Astrocyte (in vitro differentiated cells and primary cell): ENCODE measurements at regions not wholly inside any gene's neighbourhood (a gene's known extent, or its start where the extent isn't known, plus 50 kb on each side); places are given as distances from the start of the nearest gene placed in this dataset.

Experiments
- DNase-seq: peaks from one replicate; pipeline ENCODE4 v3.0.0-alpha.2; 2010; ENCODE audit warnings: low read depth
- FAIRE-seq: peaks from 2 replicates; lab custom pipeline; 2011; peaks lifted over from hg19 to GRCh38; lab: Jason Lieb, UNC
- H2AFZ ChIP-seq: 2 replicates; pipeline ENCODE4 v1.6.0; 2012; ENCODE audit warnings: low read depth, low read length, inconsistent platforms
- H3K27ac ChIP-seq: 2 replicates; pipeline ENCODE4 v1.5.1; 2011; ENCODE audit warnings: low read depth, low read length, inconsistent platforms
- H3K27me3 ChIP-seq: 2 replicates; pipeline ENCODE4 v1.6.0; 2011; ENCODE audit warnings: low read length, inconsistent platforms; ENCODE audit not compliant: insufficient read depth
- H3K36me3 ChIP-seq: 2 replicates; pipeline ENCODE4 v1.5.1; 2011; ENCODE audit warnings: low read length, inconsistent platforms; ENCODE audit not compliant: insufficient read depth
- H3K4me1 ChIP-seq: 2 replicates; pipeline ENCODE4 v1.5.1; 2011; ENCODE audit warnings: low read length, inconsistent platforms; ENCODE audit not compliant: insufficient read depth
- H3K4me2 ChIP-seq: 2 replicates; pipeline ENCODE4 v1.6.0; 2012; ENCODE audit warnings: low read length, inconsistent platforms
- H3K4me3 ChIP-seq: 2 replicates; pipeline ENCODE4 v1.5.1; 2011; ENCODE audit warnings: low read depth, mild to moderate bottlenecking, low read length, inconsistent platforms; ENCODE audit not compliant: insufficient read depth
- H3K79me2 ChIP-seq: 2 replicates; pipeline ENCODE4 v1.6.0; 2012; ENCODE audit warnings: mild to moderate bottlenecking, low read length, inconsistent platforms; ENCODE audit not compliant: insufficient read depth
- H3K9ac ChIP-seq: 2 replicates; pipeline ENCODE4 v1.6.0; 2012; ENCODE audit warnings: mild to moderate bottlenecking, low read length, inconsistent platforms
- H3K9me3 ChIP-seq: 2 replicates; pipeline ENCODE4 v1.5.1; 2012; ENCODE audit warnings: low read depth, mild to moderate bottlenecking, low read length, inconsistent platforms; ENCODE audit not compliant: insufficient read depth
- H4K20me1 ChIP-seq: 2 replicates; pipeline ENCODE4 v1.6.0; 2012; ENCODE audit warnings: low read length, inconsistent platforms; ENCODE audit not compliant: insufficient read depth
- H3K27ac Mint-ChIP-seq: one replicate; pipeline ENCODE4 v1.8.0; 2021; ENCODE audit warnings: mild to moderate bottlenecking, mixed read lengths; ENCODE audit not compliant: unreplicated experiment
- H3K27me3 Mint-ChIP-seq: one replicate; pipeline ENCODE4 v1.8.0; 2021; ENCODE audit warnings: low read depth, mixed read lengths; ENCODE audit not compliant: unreplicated experiment
- H3K36me3 Mint-ChIP-seq: one replicate; pipeline ENCODE4 v1.8.0; 2021; ENCODE audit warnings: low read depth, mixed read lengths; ENCODE audit not compliant: unreplicated experiment
- H3K4me1 Mint-ChIP-seq: one replicate; pipeline ENCODE4 v1.8.0; 2021; ENCODE audit warnings: low read depth, mixed read lengths; ENCODE audit not compliant: unreplicated experiment
- H3K4me3 Mint-ChIP-seq: one replicate; pipeline ENCODE4 v1.8.0; 2021; ENCODE audit warnings: mild to moderate bottlenecking, moderate library complexity, mixed read lengths; ENCODE audit not compliant: unreplicated experiment
- H3K9me3 Mint-ChIP-seq: one replicate; pipeline ENCODE4 v1.8.0; 2021; ENCODE audit warnings: mild to moderate bottlenecking, mixed read lengths; ENCODE audit not compliant: unreplicated experiment
- EZH2 ChIP-seq: IDR thresholded peaks from 2 replicates; pipeline ENCODE4 v1.6.1; 2012; ENCODE audit warnings: mild to moderate bottlenecking, low read length, inconsistent platforms; ENCODE audit not compliant: insufficient read depth
- TF ChIP-seq, protein P1 (sequence below): IDR thresholded peaks from 2 replicates; pipeline ENCODE4 v1.5.1; 2011; ENCODE audit warnings: low read depth, mild to moderate bottlenecking, inconsistent platforms, low read length, moderate library complexity; ENCODE audit not compliant: insufficient read depth

DNA sequence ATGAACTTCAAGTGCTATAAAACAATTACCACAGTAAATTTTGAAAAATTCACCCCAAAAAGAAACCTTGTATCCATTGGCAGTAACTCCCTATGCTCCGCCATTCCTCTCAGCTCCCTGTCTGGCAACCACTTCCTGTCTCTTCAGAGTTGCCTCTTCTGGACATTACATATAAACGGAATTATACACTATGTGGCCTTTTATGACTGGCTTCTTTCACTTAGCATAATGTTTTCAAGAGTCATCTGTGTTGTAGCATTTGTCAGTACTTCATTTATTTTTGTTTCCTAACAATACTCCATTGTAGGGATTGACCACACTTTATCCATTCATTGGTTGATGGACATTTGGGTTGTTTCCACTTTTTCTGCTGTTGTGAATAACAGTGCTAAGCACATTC lies 50.1 kb downstream of the CEP43 start:
- Mint-ChIP-seq H3K9me3 (peaks cover 2% of the 10 kb centered on the region), H3K4me1 (no peaks in the 10 kb centered on the region), H3K4me3 (no peak overlapping the region), H3K27ac (no peak overlapping the region), H3K27me3 (no peaks in the 10 kb centered on the region), H3K36me3 (peaks cover 4% of the 10 kb centered on the region)
- no peak for TF ChIP-seq EZH2
- TF ChIP-seq, protein P1, sequence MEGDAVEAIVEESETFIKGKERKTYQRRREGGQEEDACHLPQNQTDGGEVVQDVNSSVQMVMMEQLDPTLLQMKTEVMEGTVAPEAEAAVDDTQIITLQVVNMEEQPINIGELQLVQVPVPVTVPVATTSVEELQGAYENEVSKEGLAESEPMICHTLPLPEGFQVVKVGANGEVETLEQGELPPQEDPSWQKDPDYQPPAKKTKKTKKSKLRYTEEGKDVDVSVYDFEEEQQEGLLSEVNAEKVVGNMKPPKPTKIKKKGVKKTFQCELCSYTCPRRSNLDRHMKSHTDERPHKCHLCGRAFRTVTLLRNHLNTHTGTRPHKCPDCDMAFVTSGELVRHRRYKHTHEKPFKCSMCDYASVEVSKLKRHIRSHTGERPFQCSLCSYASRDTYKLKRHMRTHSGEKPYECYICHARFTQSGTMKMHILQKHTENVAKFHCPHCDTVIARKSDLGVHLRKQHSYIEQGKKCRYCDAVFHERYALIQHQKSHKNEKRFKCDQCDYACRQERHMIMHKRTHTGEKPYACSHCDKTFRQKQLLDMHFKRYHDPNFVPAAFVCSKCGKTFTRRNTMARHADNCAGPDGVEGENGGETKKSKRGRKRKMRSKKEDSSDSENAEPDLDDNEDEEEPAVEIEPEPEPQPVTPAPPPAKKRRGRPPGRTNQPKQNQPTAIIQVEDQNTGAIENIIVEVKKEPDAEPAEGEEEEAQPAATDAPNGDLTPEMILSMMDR: no peak
- FAIRE-seq (no peak), DNase-seq (no peak)
- Histone ChIP-seq H3K79me2 (no peaks in the 10 kb centered on the region), H3K27ac (no peak overlapping the region), H3K27me3 (no peaks in the 10 kb centered on the region), H3K4me2 (no peak overlapping the region), H4K20me1 (no peaks in the 10 kb centered on the region), H3K4me3 (no peak overlapping the region), H3K36me3 (no peaks in the 10 kb centered on the region), H2AFZ (no peak overlapping the region), H3K9me3 (no peaks in the 10 kb centered on the region), H3K4me1 (no peaks in the 10 kb centered on the region), H3K9ac (no peak overlapping the region)

DNA sequence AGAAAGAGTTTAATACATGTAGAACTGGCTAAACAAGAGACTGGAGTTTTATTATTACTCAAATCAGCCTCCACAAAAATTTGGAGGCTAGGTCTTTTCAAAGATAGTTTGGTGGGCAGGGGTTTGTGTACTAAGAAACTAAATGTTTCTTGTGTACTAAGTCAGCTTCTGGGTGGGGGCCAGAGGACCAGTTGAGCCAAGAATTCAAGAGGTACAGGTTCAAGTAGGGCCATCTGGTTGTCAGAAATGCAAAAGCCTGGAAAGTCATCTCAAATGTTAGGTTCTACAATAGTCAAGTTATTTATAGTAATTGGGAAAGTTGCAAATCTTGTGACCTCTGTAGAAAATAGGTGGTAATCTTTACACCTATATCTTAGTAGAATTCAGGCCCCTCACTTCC lies 51.7 kb downstream of the CEP43 start:
- Histone ChIP-seq H3K4me2 (no peak overlapping the region), H3K4me1 (no peaks in the 10 kb centered on the region), H3K9me3 (no peaks in the 10 kb centered on the region), H3K27me3 (no peaks in the 10 kb centered on the region), H2AFZ (no peak overlapping the region), H4K20me1 (no peaks in the 10 kb centered on the region), H3K27ac (no peak overlapping the region), H3K9ac (no peak overlapping the region), H3K79me2 (no peaks in the 10 kb centered on the region), H3K36me3 (no peaks in the 10 kb centered on the region), H3K4me3 (no peak overlapping the region)
- no peak for DNase-seq
- no peaks in the 10 kb centered on the region for H3K4me1 Mint-ChIP-seq
- peaks cover 2% of the 10 kb centered on the region for H3K9me3 Mint-ChIP-seq
- H3K27me3 Mint-ChIP-seq: no peaks in the 10 kb centered on the region
- H3K36me3 Mint-ChIP-seq: peaks cover 4% of the 10 kb centered on the region
- H3K4me3 Mint-ChIP-seq: no peak overlapping the region
- no peak overlapping the region for H3K27ac Mint-ChIP-seq
- TF ChIP-seq, protein P1: no peak
- TF ChIP-seq EZH2: no peak
- no peak for FAIRE-seq

DNA sequence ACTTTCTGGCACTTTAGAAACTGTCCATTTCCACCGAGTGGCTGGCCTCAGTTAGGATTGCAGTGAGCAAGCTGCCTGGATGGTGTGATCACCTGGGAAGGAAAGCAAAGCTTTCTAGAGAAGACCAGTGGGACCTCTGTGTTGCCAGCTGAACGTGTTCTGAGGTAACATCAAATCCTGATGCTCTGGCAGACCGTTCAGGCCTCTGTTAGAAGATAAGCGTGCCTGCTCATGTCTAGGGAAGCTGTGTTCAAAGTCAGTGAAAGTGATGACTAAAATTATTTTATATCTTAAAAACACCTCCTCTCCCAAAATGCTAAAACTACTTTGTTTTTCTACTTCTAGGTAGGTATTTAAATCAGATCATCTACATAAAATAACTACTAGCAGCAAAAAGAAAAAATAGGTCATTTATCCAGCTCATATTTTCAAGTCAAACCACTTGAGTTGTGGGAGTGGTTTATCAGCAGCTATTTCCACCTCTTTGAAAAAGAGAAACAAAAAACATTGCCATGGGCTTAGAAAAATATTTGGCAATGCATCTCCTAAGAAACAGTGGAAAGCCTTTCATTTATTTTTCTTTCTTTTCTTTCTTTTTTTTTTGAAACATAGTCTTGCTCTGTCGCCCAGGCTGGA lies 54.8 kb downstream of the CEP43 start:
- H3K4me1 ChIP-seq: no peaks in the 10 kb centered on the region
- Mint-ChIP-seq H3K27me3 (no peaks in the 10 kb centered on the region), H3K4me1 (no peaks in the 10 kb centered on the region)

More for the DNA sequence above, 54.8 kb downstream of the CEP43 start:
- Mint-ChIP-seq H3K9me3 (peaks cover 4% of the 10 kb centered on the region), H3K36me3 (no peaks in the 10 kb centered on the region), H3K27ac (no peak overlapping the region), H3K4me3 (no peak overlapping the region)
- H2AFZ ChIP-seq: no peak overlapping the region
- no peak overlapping the region for H3K27ac ChIP-seq
- H3K4me3 ChIP-seq: no peak overlapping the region
- no peaks in the 10 kb centered on the region for H3K27me3 ChIP-seq
- FAIRE-seq: no peak
- H3K9me3 ChIP-seq: no peaks in the 10 kb centered on the region
- TF ChIP-seq, protein P1: no peak
- no peak for TF ChIP-seq EZH2
- no peak for DNase-seq
- no peak overlapping the region for H3K9ac ChIP-seq
- H4K20me1 ChIP-seq: no peaks in the 10 kb centered on the region
- H3K4me2 ChIP-seq: no peak overlapping the region
- H3K79me2 ChIP-seq: no peaks in the 10 kb centered on the region
- no peaks in the 10 kb centered on the region for H3K36me3 ChIP-seq
